ENCODE measurements at regions not wholly inside any gene's neighbourhood (a gene's known extent, or its start where the extent isn't known, plus 50 kb on each side); places are given as distances from the start of the nearest gene placed in this dataset.

- DNase-seq (ENCODE audit: low read depth in 1 of 2, low spot score in 1 of 2), result no peak
Measured at GRCh38 chr18:37975446-37975845, 409.8 kb upstream of the CELF4 start.

GRCh38 chr18:37967261-37967660 is 401.7 kb upstream of the CELF4 start:
- DNase-seq (ENCODE audit: low read depth in 1 of 2, low spot score in 1 of 2), result no peak

GRCh38 chr18:37965572-37965970 is 400.0 kb upstream of the CELF4 start:
- DNase-seq (ENCODE audit: low read depth in 1 of 2, low spot score in 1 of 2), result no peak

GRCh38 chr18:37964885-37965571 is 399.4 kb upstream of the CELF4 start:
- DNase-seq (ENCODE audit: low read depth in 1 of 2, low spot score in 1 of 2), result no peak

- DNase-seq (ENCODE audit: low read depth in 1 of 2, low spot score in 1 of 2), result no peak
Measured at GRCh38 chr18:37963837-37964236, 398.2 kb upstream of the CELF4 start.

- DNase-seq (ENCODE audit: low read depth in 1 of 2, low spot score in 1 of 2), result no peak
Measured at GRCh38 chr18:37962316-37962966, 396.8 kb upstream of the CELF4 start.

GRCh38 chr18:37958499-37958898 is 392.9 kb upstream of the CELF4 start:
- DNase-seq (ENCODE audit: low read depth in 1 of 2, low spot score in 1 of 2), result no peak

- DNase-seq (ENCODE audit: low read depth in 1 of 2, low spot score in 1 of 2), result no peak
Measured at GRCh38 chr18:37956902-37957301, 391.3 kb upstream of the CELF4 start.

- no peak for DNase-seq (ENCODE audit: low read depth in 1 of 2, low spot score in 1 of 2)
Measured at GRCh38 chr18:37956020-37956419, 390.4 kb upstream of the CELF4 start.

- DNase-seq (ENCODE audit: low read depth in 1 of 2, low spot score in 1 of 2), result no peak
Measured at GRCh38 chr18:37955201-37955600, 389.6 kb upstream of the CELF4 start.

- no peak for DNase-seq (ENCODE audit: low read depth in 1 of 2, low spot score in 1 of 2)
Measured at GRCh38 chr18:37953876-37954275, 388.3 kb upstream of the CELF4 start.

GRCh38 chr18:37948471-37948870 is 382.9 kb upstream of the CELF4 start:
- DNase-seq (ENCODE audit: low read depth in 1 of 2, low spot score in 1 of 2), result no peak

- no peak for DNase-seq (ENCODE audit: low read depth in 1 of 2, low spot score in 1 of 2)
Measured at GRCh38 chr18:37946324-37946723, 380.7 kb upstream of the CELF4 start.

- no peak for DNase-seq (ENCODE audit: low read depth in 1 of 2, low spot score in 1 of 2)
Measured at GRCh38 chr18:37944700-37945270, 379.2 kb upstream of the CELF4 start.

- DNase-seq (ENCODE audit: low read depth in 1 of 2, low spot score in 1 of 2), result no peak
Measured at GRCh38 chr18:37937287-37937686, 371.7 kb upstream of the CELF4 start.

GRCh38 chr18:37935086-37935485 is 369.5 kb upstream of the CELF4 start:
- DNase-seq (ENCODE audit: low read depth in 1 of 2, low spot score in 1 of 2), result no peak

GRCh38 chr18:37930640-37931039 is 365.0 kb upstream of the CELF4 start:
- DNase-seq (ENCODE audit: low read depth in 1 of 2, low spot score in 1 of 2), result no peak

GRCh38 chr18:37922162-37922561 is 356.6 kb upstream of the CELF4 start:
- DNase-seq (ENCODE audit: low read depth in 1 of 2, low spot score in 1 of 2), result no peak

GRCh38 chr18:37920865-37921264 is 355.3 kb upstream of the CELF4 start:
- DNase-seq (ENCODE audit: low read depth in 1 of 2, low spot score in 1 of 2), result no peak

- no peak for DNase-seq (ENCODE audit: low read depth in 1 of 2, low spot score in 1 of 2)
Measured at GRCh38 chr18:37913051-37913450, 347.5 kb upstream of the CELF4 start.

- no peak for DNase-seq (ENCODE audit: low read depth in 1 of 2, low spot score in 1 of 2)
Measured at GRCh38 chr18:37902344-37902743, 336.7 kb upstream of the CELF4 start.

GRCh38 chr18:37900326-37900725 is 334.7 kb upstream of the CELF4 start:
- DNase-seq (ENCODE audit: low read depth in 1 of 2, low spot score in 1 of 2), result no peak

GRCh38 chr18:37889963-37890362 is 324.4 kb upstream of the CELF4 start:
- no peak for DNase-seq (ENCODE audit: low read depth in 1 of 2, low spot score in 1 of 2)

All from stimulated activated CD4-positive, alpha-beta T cell treated with anti-CD3 and anti-CD28 coated beads, Interleukin-15, amount 100 ng/mL, for 1 hour (primary cell).